ENCODE measurements at regions not wholly inside any gene's neighbourhood (a gene's known extent, or its start where the extent isn't known, plus 50 kb on each side); places are given as distances from the start of the nearest gene placed in this dataset.

DNA sequence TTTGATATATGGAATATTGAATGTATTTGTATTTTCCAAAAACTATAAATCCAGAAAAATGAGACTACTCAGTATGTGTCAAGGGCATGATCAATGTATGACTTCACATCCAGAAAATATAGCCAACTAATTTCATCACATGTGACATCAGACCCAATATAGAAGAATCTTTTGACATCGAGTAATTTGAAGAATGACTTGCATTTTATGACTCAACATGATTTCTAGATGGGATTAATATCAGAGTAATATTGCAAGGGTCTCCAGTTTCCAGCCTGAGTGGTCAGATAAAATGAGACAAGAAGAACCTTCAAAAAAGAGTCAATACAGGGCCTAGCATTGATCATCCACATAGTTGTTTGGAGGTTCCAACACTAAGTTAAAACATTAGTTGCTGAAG lies 467.5 kb upstream of the PAPPA start:
- TF ChIP-seq GATA3 (IDR thresholded peaks at IDR 0.05; ENCODE audit: low read depth, low read length) (no peak), GATA2 (IDR thresholded peaks at IDR 0.05; ENCODE audit: low read depth, low read length) (no peak)

DNA sequence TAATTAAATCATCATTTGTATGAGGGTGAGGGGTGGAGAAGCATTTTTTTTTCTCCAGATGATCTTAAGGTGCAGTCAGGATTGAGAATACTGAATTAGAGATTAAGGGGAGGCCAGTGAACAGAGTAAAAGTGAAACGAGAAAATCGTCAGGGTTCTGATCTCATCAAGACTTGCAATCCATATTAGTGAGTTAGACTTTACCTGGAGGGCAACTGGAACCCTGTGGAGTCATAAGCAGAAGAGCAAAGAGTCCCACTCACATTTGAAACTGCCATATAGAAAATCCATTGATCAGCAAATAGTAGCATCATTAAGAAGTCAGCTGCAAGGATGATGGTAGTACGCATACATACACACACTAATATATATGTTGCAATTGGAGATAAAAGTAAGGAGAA lies 466.2 kb upstream of the PAPPA start:
- no peak for TF ChIP-seq GATA3 (IDR thresholded peaks at IDR 0.05; ENCODE audit: low read depth, low read length)

DNA sequence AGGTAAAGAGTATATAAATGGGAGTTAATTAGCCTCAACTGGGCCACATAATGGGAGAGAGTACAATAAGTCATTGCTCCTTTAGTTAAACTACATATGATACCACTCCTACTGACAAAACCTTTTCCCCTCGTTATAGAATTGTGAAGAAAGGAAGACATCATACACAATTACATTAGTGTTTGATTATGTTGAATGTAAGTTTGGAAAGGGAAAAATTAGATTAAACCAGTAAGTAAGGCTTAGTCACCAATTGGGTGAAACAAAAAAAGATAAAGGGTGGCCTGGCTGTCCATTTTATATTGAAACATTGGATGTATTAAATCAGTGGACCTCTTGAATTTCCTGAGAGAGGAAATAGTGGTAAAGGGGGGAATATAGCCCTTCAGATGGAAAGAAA lies 464.3 kb upstream of the PAPPA start:
- TF ChIP-seq GATA3 (IDR thresholded peaks at IDR 0.05; ENCODE audit: low read depth, low read length), result no peak
- TF ChIP-seq GATA2 (IDR thresholded peaks at IDR 0.05; ENCODE audit: low read depth, low read length), result no peak

DNA sequence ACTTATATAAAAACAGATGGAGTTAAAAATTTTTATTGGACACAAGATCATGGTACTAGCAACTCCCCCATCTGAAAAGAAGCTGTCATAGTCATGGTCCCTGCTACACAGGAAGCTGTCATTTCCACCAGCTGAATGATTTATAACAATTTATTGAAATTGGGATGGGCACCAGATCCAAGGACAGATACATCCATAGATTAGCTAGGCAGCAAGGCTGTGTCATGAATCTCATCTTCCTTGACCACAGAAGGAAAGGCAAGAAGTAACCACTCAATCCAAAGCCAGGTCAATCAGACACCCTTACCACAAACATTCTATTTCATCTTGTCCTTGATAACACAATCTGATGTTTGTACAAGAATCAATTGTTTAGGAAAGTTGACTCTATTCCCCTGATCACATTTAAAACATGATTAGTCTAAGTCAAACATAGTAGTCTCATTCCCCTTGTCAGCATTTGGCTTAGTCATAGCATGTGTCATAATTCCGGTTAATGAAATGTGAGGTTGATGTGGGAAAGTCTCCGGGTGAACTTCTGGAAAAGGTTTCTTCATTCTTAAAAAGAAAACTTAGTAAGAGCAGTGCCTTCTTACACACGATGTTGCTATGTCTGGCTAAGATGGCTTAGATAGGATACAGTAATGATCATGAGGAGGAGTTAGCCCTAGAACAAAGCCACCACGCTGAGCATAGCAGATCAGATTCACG lies 462.6 kb upstream of the PAPPA start:
- TF ChIP-seq GATA2 (IDR thresholded peaks at IDR 0.05; ENCODE audit: low read depth, low read length), result no peak
- no peak for TF ChIP-seq GATA3 (IDR thresholded peaks at IDR 0.05; ENCODE audit: low read depth, low read length)

DNA sequence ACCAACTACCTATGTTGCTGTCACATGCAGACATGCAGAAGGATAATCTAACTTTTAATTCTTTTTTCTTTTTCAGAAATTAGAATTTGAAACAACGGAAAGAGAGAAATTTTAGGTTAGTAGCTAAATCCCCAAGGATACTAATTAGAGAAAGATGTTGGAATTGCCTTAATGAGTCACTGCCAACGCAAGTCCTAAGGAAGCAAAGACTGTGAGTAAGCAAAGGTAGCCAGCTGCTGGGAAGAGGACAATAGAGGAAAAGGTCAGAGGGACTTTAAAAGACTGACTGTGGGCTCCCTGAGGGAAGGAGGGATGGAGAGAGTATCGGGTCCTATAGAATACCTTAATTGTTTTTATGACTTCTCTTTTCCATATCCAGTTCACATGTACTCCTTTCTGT lies 461.9 kb upstream of the PAPPA start:
- TF ChIP-seq GATA2 (IDR thresholded peaks at IDR 0.05; ENCODE audit: low read depth, low read length) (no peak), GATA3 (IDR thresholded peaks at IDR 0.05; ENCODE audit: low read depth, low read length) (no peak)

- no peak for TF ChIP-seq GATA3 (IDR thresholded peaks at IDR 0.05; ENCODE audit: low read depth, low read length)
- no peak for TF ChIP-seq GATA2 (IDR thresholded peaks at IDR 0.05; ENCODE audit: low read depth, low read length)
These were observed 459.6 kb upstream of the PAPPA start for GRCh38 chr9:115694014-115694413.

DNA sequence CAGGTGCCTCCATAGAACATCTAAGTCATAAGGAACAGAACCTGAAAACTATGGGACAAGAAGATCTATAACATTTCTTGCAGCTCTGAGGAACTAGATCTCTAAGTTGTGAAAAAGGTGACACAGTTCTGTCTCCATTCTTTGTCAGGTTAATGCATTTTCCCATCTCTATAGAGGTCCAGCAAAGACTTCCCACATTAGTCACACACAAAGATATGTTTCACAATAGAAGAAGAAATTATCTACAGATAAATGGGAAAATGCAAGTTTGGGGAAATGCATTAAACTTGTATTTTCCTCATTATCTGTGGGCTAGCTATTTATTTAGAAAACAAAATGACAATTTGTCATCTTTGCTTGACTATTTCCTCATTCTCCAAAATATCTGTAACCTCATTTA lies 458.6 kb upstream of the PAPPA start:
- TF ChIP-seq GATA2 (IDR thresholded peaks at IDR 0.05; ENCODE audit: low read depth, low read length) (no peak), GATA3 (IDR thresholded peaks at IDR 0.05; ENCODE audit: low read depth, low read length) (no peak)

- TF ChIP-seq GATA2 (IDR thresholded peaks at IDR 0.05; ENCODE audit: low read depth, low read length), result no peak
- no peak for TF ChIP-seq GATA3 (IDR thresholded peaks at IDR 0.05; ENCODE audit: low read depth, low read length)
These were observed 440.6 kb upstream of the PAPPA start for GRCh38 chr9:115712981-115713380.

DNA sequence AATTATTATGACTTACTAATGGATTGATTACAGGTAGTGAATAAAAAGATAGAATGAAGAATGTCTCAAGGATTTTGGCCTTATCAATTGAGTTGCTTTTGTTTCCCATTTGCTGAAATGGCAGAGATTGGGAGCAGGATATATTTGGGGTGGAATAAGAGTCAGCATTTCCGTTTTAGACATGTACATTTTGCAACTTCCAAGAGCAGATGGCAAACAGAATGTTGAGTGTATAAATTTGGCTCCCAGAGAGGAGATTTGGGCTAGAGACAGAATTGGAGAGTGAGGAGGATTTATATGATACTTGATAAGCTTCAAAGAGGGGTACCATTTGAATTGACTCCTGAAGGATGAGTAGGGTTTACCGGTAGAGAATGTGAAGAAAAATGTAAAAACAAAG lies 437.9 kb upstream of the PAPPA start:
- TF ChIP-seq GATA2 (IDR thresholded peaks at IDR 0.05; ENCODE audit: low read depth, low read length) (no peak), GATA3 (IDR thresholded peaks at IDR 0.05; ENCODE audit: low read depth, low read length) (no peak)

GRCh38 chr9:115717298-115717697 lies 436.3 kb upstream of the PAPPA start:
- TF ChIP-seq GATA3 (IDR thresholded peaks at IDR 0.05; ENCODE audit: low read depth, low read length), result no peak
- TF ChIP-seq GATA2 (IDR thresholded peaks at IDR 0.05; ENCODE audit: low read depth, low read length), result no peak

DNA sequence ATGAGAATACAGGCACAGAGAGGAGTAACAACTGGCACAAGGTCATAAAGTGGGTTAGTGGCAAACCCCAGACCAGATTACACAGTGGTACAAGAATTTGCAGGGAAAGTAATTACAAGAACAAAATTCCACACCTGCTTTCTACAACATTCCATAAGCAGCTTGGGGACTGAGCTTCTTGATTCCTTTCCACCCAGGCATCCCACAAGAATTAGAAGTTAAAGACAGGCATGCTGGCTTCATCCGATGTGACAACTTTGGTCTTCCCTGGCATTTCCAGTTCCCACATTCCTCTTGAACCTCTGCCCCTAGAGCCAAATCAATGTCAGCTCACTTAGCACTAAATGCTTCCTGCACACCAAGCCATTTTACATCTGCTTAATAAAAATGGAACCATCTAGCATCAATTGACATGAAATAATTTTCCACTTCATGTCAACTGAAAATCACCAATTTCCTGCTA lies 435.8 kb upstream of the PAPPA start:
- no peak for TF ChIP-seq GATA2 (IDR thresholded peaks at IDR 0.05; ENCODE audit: low read depth, low read length)
- no peak for TF ChIP-seq GATA3 (IDR thresholded peaks at IDR 0.05; ENCODE audit: low read depth, low read length)

- TF ChIP-seq GATA3 (IDR thresholded peaks at IDR 0.05; ENCODE audit: low read depth, low read length) (no peak), GATA2 (IDR thresholded peaks at IDR 0.05; ENCODE audit: low read depth, low read length) (no peak)
These were observed 423.2 kb upstream of the PAPPA start for GRCh38 chr9:115730396-115730795.

DNA sequence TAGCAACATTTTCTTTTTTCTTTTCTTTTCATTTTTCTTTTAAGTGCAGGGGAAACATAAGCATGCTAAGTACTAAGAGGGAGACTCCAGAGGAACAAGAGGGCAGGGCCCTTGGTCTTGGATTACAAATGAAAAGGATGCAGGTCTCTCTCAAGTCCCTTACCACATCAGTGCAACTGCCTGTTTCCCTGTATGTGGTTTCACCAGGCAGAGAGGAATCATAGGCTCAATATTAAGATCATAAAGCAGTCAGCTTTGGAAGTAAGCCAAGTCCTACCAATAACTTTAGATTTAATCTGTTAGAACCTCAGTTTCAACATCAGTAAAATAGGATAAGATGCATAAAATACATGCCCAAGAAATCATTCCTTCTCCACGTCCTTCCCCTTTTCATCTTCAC lies 422.7 kb upstream of the PAPPA start:
- TF ChIP-seq GATA3 (IDR thresholded peaks at IDR 0.05; ENCODE audit: low read depth, low read length) (no peak), GATA2 (IDR thresholded peaks at IDR 0.05; ENCODE audit: low read depth, low read length) (no peak)

- TF ChIP-seq GATA3 (IDR thresholded peaks at IDR 0.05; ENCODE audit: low read depth, low read length), result no peak
- TF ChIP-seq GATA2 (IDR thresholded peaks at IDR 0.05; ENCODE audit: low read depth, low read length), result no peak
These were observed 420.1 kb upstream of the PAPPA start for GRCh38 chr9:115733318-115734110.

All from SH-SY5Y (cell line).